HG03064 (cell line): ENCODE measurements at regions not wholly inside any gene's neighbourhood (a gene's known extent, or its start where the extent isn't known, plus 50 kb on each side); places are given as distances from the start of the nearest gene placed in this dataset.

Experiments used
- ATAC-seq: cut with Tn5 transposase; IDR thresholded peaks from one replicate; pipeline ENCODE4 v1.9.1; 2021; ENCODE audit warnings: low read depth; ENCODE audit not compliant: unreplicated experiment

GRCh38 chr6:14951704-14952103, 294.2 kb upstream of the JARID2 start:
- ATAC-seq: no peak

- no peak for ATAC-seq
Measured at GRCh38 chr6:14953836-14954235, 292.0 kb upstream of the JARID2 start.

GRCh38 chr6:14957355-14958059, 288.4 kb upstream of the JARID2 start:
- ATAC-seq: no peak

DNA sequence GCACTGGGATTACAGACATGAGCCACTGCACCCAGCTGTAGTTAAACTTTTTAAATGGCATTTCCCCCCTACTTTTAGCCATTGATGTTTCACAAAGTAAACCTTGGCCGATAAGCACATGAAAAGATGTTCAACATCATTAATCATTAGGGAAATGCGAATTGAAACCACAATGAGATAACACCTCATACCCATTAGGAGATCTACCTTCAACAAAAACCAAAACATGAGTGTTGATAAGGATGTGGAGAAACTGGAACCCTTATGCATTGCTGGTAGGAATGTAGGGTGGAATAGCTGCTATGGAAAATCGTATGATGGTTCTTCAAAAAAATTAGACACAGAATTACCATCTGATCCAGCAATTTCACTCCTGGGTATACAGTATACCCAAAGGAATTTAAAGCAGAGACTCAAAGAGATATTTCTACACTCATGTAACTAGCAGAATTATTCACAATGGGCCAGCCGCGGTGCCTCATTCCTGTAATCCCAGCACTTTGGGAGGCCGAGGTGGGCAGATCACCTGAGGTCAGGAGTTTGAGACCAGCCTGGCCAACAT, 286.5 kb upstream of the JARID2 start:
- no peak for ATAC-seq

DNA sequence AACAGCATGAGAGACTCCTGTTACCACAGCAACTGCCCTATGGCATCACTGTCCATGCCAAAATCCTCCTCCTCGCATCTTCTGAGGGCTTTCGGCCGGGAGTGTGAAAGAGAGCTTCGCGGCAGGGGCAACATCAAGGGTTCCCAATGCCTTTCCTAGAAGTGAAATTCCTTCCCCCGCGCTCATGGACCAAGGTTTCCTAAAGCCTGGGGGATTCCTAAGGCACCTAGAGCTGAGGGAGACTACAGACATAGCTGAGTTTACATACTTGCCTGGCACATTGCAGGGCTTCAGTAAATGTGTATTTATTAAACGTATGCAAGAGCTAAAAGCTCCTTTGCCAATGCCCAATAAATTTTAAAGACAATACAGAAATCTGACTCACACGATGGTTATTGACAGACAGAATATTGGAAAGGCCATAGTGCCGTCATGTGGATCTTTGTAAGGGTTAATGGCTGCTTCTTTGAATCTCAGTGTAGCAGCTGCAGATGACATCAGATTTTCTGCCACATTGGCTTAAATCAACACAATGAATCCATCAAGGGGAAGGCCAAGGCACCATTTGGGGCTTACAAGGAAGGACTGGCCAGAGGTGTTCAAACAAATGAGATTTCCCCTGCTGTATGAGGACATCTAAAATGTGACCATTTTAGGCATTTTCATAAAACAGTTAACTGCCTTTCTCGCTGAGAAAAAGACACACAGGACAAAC, 281.2 kb upstream of the JARID2 start:
- no peak for ATAC-seq

- no peak for ATAC-seq
Measured at GRCh38 chr6:14965424-14966075, 280.3 kb upstream of the JARID2 start.

GRCh38 chr6:14966096-14966905, 279.6 kb upstream of the JARID2 start:
- no peak for ATAC-seq

DNA sequence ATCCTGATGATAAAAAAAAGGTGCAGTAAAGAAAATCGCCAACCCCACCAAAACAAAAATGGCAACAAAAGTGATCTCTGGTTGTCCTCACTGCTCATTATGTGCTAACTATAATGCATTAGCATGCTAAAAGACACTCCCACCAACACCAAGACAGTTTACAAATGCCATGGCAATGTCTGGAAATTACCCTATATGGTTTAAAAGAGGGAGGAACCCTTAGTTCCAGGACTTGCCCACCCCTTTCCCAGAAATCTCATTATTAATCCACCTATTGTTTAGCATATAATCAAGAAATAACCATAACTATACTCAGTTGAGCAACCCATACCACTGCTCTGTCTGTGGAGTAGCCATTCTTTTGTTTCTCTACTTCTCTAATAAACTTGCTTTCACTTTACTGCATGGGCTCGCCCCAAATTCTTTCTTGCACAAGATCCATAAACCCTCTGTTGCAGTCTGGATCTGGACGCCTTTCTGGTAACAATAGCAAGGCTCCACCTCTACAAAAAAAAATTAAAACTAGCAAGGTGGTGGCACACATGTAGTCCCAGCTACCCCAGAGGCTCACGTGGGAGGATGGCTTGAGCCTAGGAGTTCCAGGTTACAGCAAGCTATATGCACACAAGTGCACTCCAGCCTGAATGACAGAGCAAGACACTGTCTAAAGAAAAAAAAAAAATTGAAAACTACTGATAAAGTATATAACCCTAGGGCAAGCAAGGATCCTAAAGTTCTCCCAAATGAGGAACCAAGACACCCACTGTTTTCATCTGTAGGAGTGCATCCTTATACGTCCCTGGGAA, 278.8 kb upstream of the JARID2 start:
- ATAC-seq: no peak

- ATAC-seq: no peak
Measured at GRCh38 chr6:14968056-14968637, 277.7 kb upstream of the JARID2 start.

- no peak for ATAC-seq
Measured at GRCh38 chr6:14969126-14969525, 276.7 kb upstream of the JARID2 start.

GRCh38 chr6:14972379-14973067, 273.3 kb upstream of the JARID2 start:
- no peak for ATAC-seq

GRCh38 chr6:14974372-14974771, 271.5 kb upstream of the JARID2 start:
- no peak for ATAC-seq

DNA sequence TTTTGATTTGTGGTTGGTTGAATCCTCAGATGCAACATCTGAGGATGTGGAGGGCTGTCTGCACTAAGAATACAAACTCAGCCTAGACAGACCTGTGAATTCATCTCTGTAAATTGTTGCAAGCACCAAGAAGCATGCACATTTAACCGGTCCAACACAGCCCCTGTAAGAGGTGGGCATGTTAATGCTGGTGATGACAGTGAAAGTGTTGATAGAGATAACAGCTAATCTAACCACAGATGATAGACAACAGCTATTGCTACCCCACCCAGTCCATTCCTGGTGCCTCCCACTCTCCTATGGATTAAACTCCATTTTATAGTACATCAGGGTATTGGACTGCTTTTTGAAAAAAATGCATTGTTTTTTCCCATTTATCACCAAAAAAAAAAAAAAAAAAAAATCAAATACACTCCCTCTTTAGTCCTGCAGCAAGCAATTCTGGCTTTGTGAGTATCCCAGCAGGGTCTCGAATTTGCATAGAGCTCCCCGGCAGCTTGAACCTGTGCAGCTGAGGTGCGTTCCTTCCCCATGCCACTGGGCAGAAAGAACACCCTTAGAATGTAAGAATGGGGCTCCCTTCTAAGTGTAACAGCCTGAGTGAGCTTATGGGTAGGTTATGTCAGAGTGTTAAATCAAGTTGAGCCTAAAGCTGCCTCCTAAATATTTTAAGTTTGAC, 270.9 kb upstream of the JARID2 start:
- ATAC-seq: no peak

GRCh38 chr6:14975471-14975817, 270.4 kb upstream of the JARID2 start:
- no peak for ATAC-seq

DNA sequence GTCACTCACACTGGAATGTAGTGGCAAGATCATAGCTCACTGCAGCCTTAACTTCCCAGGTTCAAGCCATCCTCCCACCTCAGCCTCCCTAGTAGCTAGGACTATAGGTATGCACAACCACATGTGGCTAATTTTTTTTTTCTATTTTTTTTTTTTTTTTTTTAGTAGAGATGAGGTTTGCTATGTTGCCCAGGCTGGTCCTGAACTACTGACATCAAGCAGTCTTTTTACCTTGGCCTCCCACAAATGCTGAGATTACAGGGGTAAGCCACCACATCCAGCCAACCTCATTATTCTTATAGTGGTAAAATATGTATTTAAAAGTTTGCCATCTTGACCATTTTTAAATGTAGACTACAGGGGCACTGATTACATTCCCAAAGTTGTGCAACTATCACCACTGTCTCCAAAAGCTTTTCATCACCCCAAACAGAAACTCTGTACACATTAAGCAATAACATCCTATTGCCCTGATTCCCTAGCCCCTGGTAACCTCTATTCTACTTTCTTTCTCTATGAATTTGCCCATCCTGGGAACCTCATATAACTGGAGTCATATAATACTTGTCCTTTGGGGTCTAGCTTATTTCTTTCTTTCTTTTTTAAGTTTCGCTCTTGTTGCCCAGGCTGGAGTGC, 268.0 kb upstream of the JARID2 start:
- no peak for ATAC-seq

DNA sequence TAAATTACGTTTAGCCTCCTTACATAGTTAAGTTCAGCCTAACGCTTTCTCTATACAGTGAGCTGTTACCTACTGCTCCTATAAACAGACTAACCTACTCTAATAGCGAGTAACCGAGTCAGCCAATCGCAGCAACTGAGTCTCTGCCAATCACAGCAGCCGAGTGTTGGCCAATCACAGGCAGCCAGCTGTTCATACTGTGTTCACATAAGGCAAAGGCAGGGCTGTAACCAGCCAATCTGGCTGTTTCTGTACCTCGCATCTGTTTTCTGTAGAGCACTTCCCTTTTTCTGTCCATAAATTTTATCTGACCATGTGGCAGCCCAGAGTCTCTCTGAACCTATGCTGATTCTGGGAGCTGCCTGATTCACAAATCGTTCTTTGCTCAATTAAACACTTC, 263.9 kb upstream of the JARID2 start:
- no peak for ATAC-seq

GRCh38 chr6:14983599-14984518, 262.0 kb upstream of the JARID2 start:
- ATAC-seq: no peak
